HCT116 (cell line): ENCODE measurements at regions not wholly inside any gene's neighbourhood (a gene's known extent, or its start where the extent isn't known, plus 50 kb on each side); places are given as distances from the start of the nearest gene placed in this dataset.

Experiments used
- ATAC-seq: fragments of 200-7000 bp; cut with Tn5 transposase; 2 replicates; pipeline ENCODE4 v1.9.1; 2020; ENCODE audit warnings: mild to moderate bottlenecking, moderate library complexity
- BruUV-seq: library from RNA; stranded (reverse); fragments of 400-500 nt; replicated peaks from 2 replicates; lab custom pipeline; 2021; lab: Mats Ljungman, UMichigan
- CTCF ChIA-PET: fragments of 300-600 bp; sonication (Branson Sonifier 250); formaldehyde crosslinking; loops from one replicate; lab custom pipeline; 2021; ENCODE audit warnings: antibody characterized with exemption; lab: Charles Lee
- POLR2A ChIA-PET: fragments of 300-600, 350-600 bp; sonication (Branson Sonifier 250); formaldehyde crosslinking; loops from one replicate; lab custom pipeline; 2021; ENCODE audit warnings: antibody characterized with exemption; lab: Charles Lee
- RAD21 ChIA-PET, 2 experiments: fragments of 300-600 bp; sonication (Branson Sonifier 250); formaldehyde crosslinking; loops; one replicate each; lab custom pipeline; 2023; ENCODE audit warnings: low total read pairs in 2 of 2; ENCODE audit not compliant: uncharacterized antibody in 2 of 2, unreplicated experiment in 2 of 2, low non-redundant PET in 1 of 2; lab: Charles Lee
- DNase-seq: peaks from one replicate; pipeline ENCODE4 v3.0.0-alpha.2; 2010; ENCODE audit warnings: low read depth, low spot score
- H2AFZ ChIP-seq: fragments of 200-600 bp; shearing (Covaris generic), sonication (generic); 2 replicates; pipeline ENCODE4 v1.6.1; 2017; ENCODE audit warnings: low read depth, mixed run types, mixed read lengths, antibody characterized with exemption, low read length; ENCODE audit not compliant: poor library complexity, severe bottlenecking
- H3K27ac ChIP-seq: 2 replicates; pipeline ENCODE4 v1.5.1; 2012; ENCODE audit warnings: low read depth, low read length
- H3K27me3 ChIP-seq: fragments of 200-600 bp; sonication (generic); 2 replicates; pipeline ENCODE4 v1.6.1; 2016; ENCODE audit warnings: mixed run types, low read length, mixed read lengths; ENCODE audit not compliant: insufficient read depth
- H3K36me3 ChIP-seq, 2 experiments: fragments of 200-500 bp in 1 of 2; fragments of 200-600 bp in 1 of 2; sonication (Bioruptor generic) in 1 of 2; sonication (generic) in 1 of 2; 2 replicates each; pipeline versions ENCODE4 v1.5.1 to v1.6.1; 2014 to 2016; ENCODE audit warnings: low read length in 2 of 2, inconsistent platforms in 1 of 2, mixed read lengths in 1 of 2, mixed run types in 1 of 2; ENCODE audit not compliant: insufficient read depth in 2 of 2, control insufficient read depth in 1 of 2
- H3K4me1 ChIP-seq, 2 experiments: fragments of 200-600 bp in 1 of 2; sonication (generic) in 1 of 2; 2 replicates each; pipeline versions ENCODE4 v1.5.1 to v1.6.1; 2012 to 2017; ENCODE audit warnings: low read length in 2 of 2, inconsistent platforms in 1 of 2, mild to moderate bottlenecking in 1 of 2, mixed read lengths in 1 of 2, mixed run types in 1 of 2, moderate library complexity in 1 of 2; ENCODE audit not compliant: insufficient read depth in 2 of 2, control insufficient read depth in 1 of 2
- H3K4me2 ChIP-seq: fragments of 200-600 bp; sonication (generic); 2 replicates; pipeline ENCODE4 v1.6.1; 2017; ENCODE audit warnings: mixed run types, low read length, mixed read lengths
- H3K4me3 ChIP-seq, 2 experiments: fragments of 200-600 bp in 1 of 2; sonication (generic) in 1 of 2; replicated peaks in 1 of 2; 2 replicates each; pipeline ENCODE4 v1.5.1; 2011 to 2016; ENCODE audit warnings: low read length in 2 of 2, control low read depth in 1 of 2, low read depth in 1 of 2, mild to moderate bottlenecking in 1 of 2, mixed read lengths in 1 of 2, mixed run types in 1 of 2
- H3K79me2 ChIP-seq: fragments of 200-600 bp; sonication (generic); 2 replicates; pipeline ENCODE4 v1.6.1; 2017; ENCODE audit warnings: mild to moderate bottlenecking, mixed run types, low read length, moderate library complexity, mixed read lengths; ENCODE audit not compliant: insufficient read depth
- H3K9ac ChIP-seq: fragments of 200-600 bp; sonication (generic); 2 replicates; pipeline ENCODE4 v1.6.1; 2016; ENCODE audit warnings: low read length, mixed read lengths
- H3K9me2 ChIP-seq: fragments of 200-600 bp; sonication (generic), shearing (Covaris generic); 2 replicates; pipeline ENCODE4 v1.6.1; 2017; ENCODE audit warnings: mixed run types, mild to moderate bottlenecking, moderate library complexity; ENCODE audit not compliant: insufficient read depth
- H3K9me3 ChIP-seq, 2 experiments: fragments of 200-500 bp in 1 of 2; fragments of 200-600 bp in 1 of 2; sonication (Bioruptor generic) in 1 of 2; sonication (generic) in 1 of 2; 2 replicates each; pipeline ENCODE4 v1.6.1; 2014 to 2017; ENCODE audit warnings: low read length in 2 of 2, mixed read lengths in 2 of 2, inconsistent platforms in 1 of 2, low read depth in 1 of 2, mild to moderate bottlenecking in 1 of 2, mixed run types in 1 of 2, moderate library complexity in 1 of 2; ENCODE audit not compliant: control insufficient read depth in 1 of 2, insufficient read depth in 1 of 2
- H4K20me1 ChIP-seq: fragments of 200-600 bp; sonication (generic), shearing (Covaris generic); 2 replicates; pipeline ENCODE4 v1.6.1; 2017; ENCODE audit warnings: mixed run types, mild to moderate bottlenecking, moderate library complexity; ENCODE audit not compliant: insufficient read depth
- CEBPB ChIP-seq: IDR thresholded peaks from 2 replicates; pipeline ENCODE4 v1.6.1; 2012; ENCODE audit warnings: low read depth
- EGR1 ChIP-seq: IDR thresholded peaks from 2 replicates; pipeline ENCODE4 v1.6.1; 2012; ENCODE audit warnings: low read depth
- FOSL1 ChIP-seq: IDR thresholded peaks from 2 replicates; pipeline ENCODE4 v1.6.1; 2012; ENCODE audit warnings: low read depth
- JUND ChIP-seq: IDR thresholded peaks from 2 replicates; pipeline ENCODE4 v1.6.1; 2012
- ZNF274 ChIP-seq: fragments of 200-500 bp; sonication (Bioruptor generic); IDR thresholded peaks from 2 replicates; pipeline ENCODE4 v1.6.1; 2014; ENCODE audit warnings: mild to moderate bottlenecking, low read depth, low read length, inconsistent platforms
- intact Hi-C: fragments of 100-400 bp; cut with micrococcal nuclease; formaldehyde crosslinking; loops from 2 replicates; pipeline ENCODE4 v1.10.0; 2022
- TF ChIP-seq, protein P1 (sequence below): IDR thresholded peaks from 2 replicates; pipeline ENCODE4 v1.6.1; 2012
- TF ChIP-seq, protein P2 (sequence below): IDR thresholded peaks from 2 replicates; pipeline ENCODE4 v1.6.1; 2011; ENCODE audit warnings: mild to moderate bottlenecking, low read length, moderate library complexity; ENCODE audit not compliant: insufficient replicate concordance; ENCODE audit errors: extremely low read depth

DNA sequence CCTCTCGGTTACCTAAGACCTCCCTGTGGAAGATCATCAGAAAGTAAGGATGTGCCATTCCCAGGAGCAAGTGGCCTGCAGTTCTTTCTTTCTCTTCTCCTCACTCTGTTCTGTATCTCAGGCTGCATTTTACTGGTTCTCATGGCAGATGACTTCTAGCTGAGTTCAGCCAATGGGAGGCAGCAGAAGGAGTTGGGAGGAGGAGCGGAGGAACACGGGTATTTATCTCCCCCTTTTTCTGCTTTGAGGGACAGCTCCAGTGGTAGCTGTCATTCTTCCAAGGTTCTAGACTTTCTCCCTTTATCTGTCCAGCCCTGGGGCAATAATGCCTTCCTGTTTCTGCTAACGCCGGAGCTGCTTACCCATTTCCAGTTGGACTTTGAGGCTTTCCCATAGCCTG, 339.9 kb downstream of the NR2F2 start:
- no peaks in the 10 kb centered on the region; a peak in 1 of 4 replicates for H3K4me1 ChIP-seq
- no peaks in the 10 kb centered on the region for H4K20me1 ChIP-seq
- H3K9me2 ChIP-seq = no peaks in the 10 kb centered on the region
- no peak overlapping the region for H3K9ac ChIP-seq
- ChIA-PET POLR2A (no interaction called here), CTCF (no interaction called here), RAD21 (no interaction called here)
- no peak overlapping the region for H3K4me3 ChIP-seq
- ATAC-seq = peak; percentile 30; the same call in 1 of the 2 replicates
- TF ChIP-seq, protein P1, sequence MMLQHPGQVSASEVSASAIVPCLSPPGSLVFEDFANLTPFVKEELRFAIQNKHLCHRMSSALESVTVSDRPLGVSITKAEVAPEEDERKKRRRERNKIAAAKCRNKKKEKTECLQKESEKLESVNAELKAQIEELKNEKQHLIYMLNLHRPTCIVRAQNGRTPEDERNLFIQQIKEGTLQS = no peak
- TF ChIP-seq, protein P2, sequence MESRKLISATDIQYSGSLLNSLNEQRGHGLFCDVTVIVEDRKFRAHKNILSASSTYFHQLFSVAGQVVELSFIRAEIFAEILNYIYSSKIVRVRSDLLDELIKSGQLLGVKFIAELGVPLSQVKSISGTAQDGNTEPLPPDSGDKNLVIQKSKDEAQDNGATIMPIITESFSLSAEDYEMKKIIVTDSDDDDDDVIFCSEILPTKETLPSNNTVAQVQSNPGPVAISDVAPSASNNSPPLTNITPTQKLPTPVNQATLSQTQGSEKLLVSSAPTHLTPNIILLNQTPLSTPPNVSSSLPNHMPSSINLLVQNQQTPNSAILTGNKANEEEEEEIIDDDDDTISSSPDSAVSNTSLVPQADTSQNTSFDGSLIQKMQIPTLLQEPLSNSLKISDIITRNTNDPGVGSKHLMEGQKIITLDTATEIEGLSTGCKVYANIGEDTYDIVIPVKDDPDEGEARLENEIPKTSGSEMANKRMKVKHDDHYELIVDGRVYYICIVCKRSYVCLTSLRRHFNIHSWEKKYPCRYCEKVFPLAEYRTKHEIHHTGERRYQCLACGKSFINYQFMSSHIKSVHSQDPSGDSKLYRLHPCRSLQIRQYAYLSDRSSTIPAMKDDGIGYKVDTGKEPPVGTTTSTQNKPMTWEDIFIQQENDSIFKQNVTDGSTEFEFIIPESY = no peak
- TF ChIP-seq ZNF274 (no peak), JUND (no peak)
- H3K79me2 ChIP-seq = no peaks in the 10 kb centered on the region
- no peak overlapping the region for H3K27ac ChIP-seq
- BruUV-seq = no TSS peak
- H3K4me2 ChIP-seq = no peak overlapping the region
- H3K27me3 ChIP-seq = no peaks in the 10 kb centered on the region
- intact Hi-C loops = no loop called here
- no peaks in the 10 kb centered on the region for H3K36me3 ChIP-seq
- H2AFZ ChIP-seq = no peak overlapping the region
- H3K9me3 ChIP-seq = no peaks in the 10 kb centered on the region
- DNase-seq = no peak

DNA sequence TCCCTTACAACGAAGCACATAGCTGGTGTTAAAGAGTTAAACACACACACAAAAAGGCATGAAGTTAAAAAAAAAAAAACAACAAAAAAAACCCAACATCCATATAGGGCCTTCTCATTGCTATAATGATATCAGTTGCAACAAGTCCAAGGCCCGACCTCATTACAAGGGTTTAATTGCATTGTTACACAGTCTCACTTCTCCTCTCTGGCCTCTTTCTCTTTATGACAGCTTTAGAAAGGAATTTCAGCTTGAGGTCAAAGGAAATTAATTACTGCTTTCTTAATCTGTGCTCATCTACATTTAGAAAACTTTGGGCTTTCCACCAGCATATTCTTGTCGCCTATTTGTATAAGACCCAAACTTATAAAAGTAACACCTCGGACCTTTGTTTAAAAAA, 342.1 kb downstream of the NR2F2 start:
- ChIA-PET POLR2A (no interaction called here), RAD21 (no interaction called here), CTCF (no interaction called here)
- Histone ChIP-seq H3K27me3 (no peaks in the 10 kb centered on the region), H3K9me2 (no peaks in the 10 kb centered on the region), H3K4me2 (no peak overlapping the region), H3K36me3 (no peaks in the 10 kb centered on the region), H3K27ac (no peak overlapping the region), H4K20me1 (no peaks in the 10 kb centered on the region), H3K4me1 (no peaks in the 10 kb centered on the region; a peak in 1 of 4 replicates), H3K9ac (no peak overlapping the region), H3K79me2 (no peaks in the 10 kb centered on the region), H2AFZ (no peak overlapping the region), H3K9me3 (no peaks in the 10 kb centered on the region), H3K4me3 (no peak overlapping the region)
- DNase-seq = no peak
- intact Hi-C loops = no loop called here
- no TSS peak for BruUV-seq
- no peak for ATAC-seq
- TF ChIP-seq CEBPB (no peak), JUND (no peak), FOSL1 (no peak), EGR1 (no peak)
- TF ChIP-seq, protein P2 = no peak
